DOHH2 (cell line): ENCODE measurements at regions not wholly inside any gene's neighbourhood (a gene's known extent, or its start where the extent isn't known, plus 50 kb on each side); places are given as distances from the start of the nearest gene placed in this dataset.

ENCODE experiments used
- H3F3A ChIP-seq: fragments of 200-600 bp; sonication (generic), shearing (Covaris generic); 2 replicates; pipeline ENCODE4 v1.6.0; 2016; ENCODE audit warnings: antibody characterized with exemption, mild to moderate bottlenecking; ENCODE audit not compliant: control insufficient read depth, insufficient read depth
- H3K27ac ChIP-seq: fragments of 200-600 bp; sonication (generic); 2 replicates; pipeline ENCODE4 v1.5.1; 2014; ENCODE audit warnings: low read depth, mild to moderate bottlenecking, low read length, moderate library complexity
- H3K27me3 ChIP-seq: fragments of 200-600 bp; sonication (generic); 2 replicates; pipeline ENCODE4 v1.6.1; 2014; ENCODE audit warnings: mild to moderate bottlenecking, low read length, mixed read lengths; ENCODE audit not compliant: control insufficient read depth
- H3K36me3 ChIP-seq: fragments of 200-600 bp; sonication (generic); 2 replicates; pipeline ENCODE4 v1.6.1; 2014; ENCODE audit warnings: mild to moderate bottlenecking, low read length, moderate library complexity, mixed read lengths; ENCODE audit not compliant: control insufficient read depth
- H3K4me1 ChIP-seq: fragments of 200-600 bp; sonication (generic); 2 replicates; pipeline ENCODE4 v1.6.1; 2014; ENCODE audit warnings: mild to moderate bottlenecking, low read length, mixed read lengths; ENCODE audit not compliant: control insufficient read depth
- H3K4me2 ChIP-seq: fragments of 200-600 bp; sonication (generic); 2 replicates; pipeline ENCODE4 v1.6.0; 2014; ENCODE audit warnings: mild to moderate bottlenecking, low read length, moderate library complexity
- H3K4me3 ChIP-seq: fragments of 200-600 bp; sonication (generic); 2 replicates; pipeline ENCODE4 v1.5.1; 2014; ENCODE audit warnings: mild to moderate bottlenecking, low read length, mixed read lengths
- H3K79me2 ChIP-seq: fragments of 200-600 bp; sonication (generic); 2 replicates; pipeline ENCODE4 v1.6.1; 2014; ENCODE audit warnings: mild to moderate bottlenecking, low read length, mixed read lengths; ENCODE audit not compliant: control insufficient read depth
- H3K9me2 ChIP-seq: fragments of 200-600 bp; sonication (generic); replicated peaks from 2 replicates; pipeline ENCODE4 v1.6.1; 2014; ENCODE audit warnings: mild to moderate bottlenecking, low read length, mixed read lengths; ENCODE audit not compliant: control insufficient read depth
- H3K9me3 ChIP-seq: fragments of 200-600 bp; sonication (generic); 2 replicates; pipeline ENCODE4 v1.6.1; 2014; ENCODE audit warnings: antibody characterized with exemption, low read length, mixed read lengths; ENCODE audit not compliant: control insufficient read depth, insufficient read depth
- H4K20me1 ChIP-seq: fragments of 200-600 bp; sonication (generic); 2 replicates; pipeline ENCODE4 v1.6.0; 2014; ENCODE audit warnings: low read depth, mild to moderate bottlenecking, antibody characterized with exemption, low read length, moderate library complexity; ENCODE audit not compliant: control insufficient read depth, insufficient read depth
- EZH2phosphoT487 ChIP-seq: fragments of 200-600 bp; sonication (generic); IDR thresholded peaks from 2 replicates; pipeline ENCODE4 v1.6.1; 2017; ENCODE audit warnings: borderline replicate concordance, mild to moderate bottlenecking, antibody characterized with exemption, low read length, moderate library complexity, mixed read lengths
- TF ChIP-seq, protein P1 (sequence below): fragments of 200-600 bp; sonication (generic); IDR thresholded peaks from one replicate; pipeline ENCODE4 v1.5.1; 2014; ENCODE audit warnings: antibody characterized with exemption, mild to moderate bottlenecking, low read depth, low read length; ENCODE audit not compliant: poor library complexity, severe bottlenecking

DNA sequence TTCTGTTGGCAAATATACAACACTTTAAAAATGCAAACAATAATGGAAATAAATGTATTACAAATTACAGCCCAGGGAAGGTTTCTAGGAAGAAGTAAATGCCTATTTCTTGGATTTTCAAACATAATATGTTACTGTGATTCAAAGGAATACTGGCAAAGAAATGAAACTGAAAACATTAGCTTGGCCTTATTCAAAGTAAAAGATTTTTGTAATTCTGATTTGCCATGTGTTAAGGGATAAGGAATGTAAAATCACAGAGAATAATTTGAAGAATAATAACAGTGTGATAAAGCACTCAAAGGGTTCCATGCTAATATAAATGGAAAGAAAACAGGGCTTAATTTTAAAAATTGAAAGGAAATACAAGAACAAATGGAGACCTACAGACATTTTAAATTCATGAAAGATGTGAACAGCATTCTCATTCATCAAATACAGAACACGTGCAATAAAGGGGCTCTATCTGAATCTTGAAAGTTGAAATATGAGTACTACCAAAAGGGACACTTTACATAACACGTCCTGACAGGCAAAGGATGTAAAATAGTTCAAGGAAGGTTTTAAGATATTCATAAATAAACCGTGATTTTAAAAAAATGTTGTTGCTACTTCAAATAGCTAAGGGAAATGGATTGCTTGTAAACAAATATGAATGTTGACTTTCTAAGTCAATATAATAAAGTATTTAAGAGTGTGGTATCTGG, 138.1 kb downstream of the RFPL4B start:
- no peaks in the 10 kb centered on the region for H3K79me2 ChIP-seq
- H3K4me2 ChIP-seq = no peak overlapping the region
- H4K20me1 ChIP-seq = no peaks in the 10 kb centered on the region
- H3K9me3 ChIP-seq = no peaks in the 10 kb centered on the region
- no peaks in the 10 kb centered on the region for H3K36me3 ChIP-seq
- H3K9me2 ChIP-seq = no peaks in the 10 kb centered on the region
- TF ChIP-seq, protein P1, sequence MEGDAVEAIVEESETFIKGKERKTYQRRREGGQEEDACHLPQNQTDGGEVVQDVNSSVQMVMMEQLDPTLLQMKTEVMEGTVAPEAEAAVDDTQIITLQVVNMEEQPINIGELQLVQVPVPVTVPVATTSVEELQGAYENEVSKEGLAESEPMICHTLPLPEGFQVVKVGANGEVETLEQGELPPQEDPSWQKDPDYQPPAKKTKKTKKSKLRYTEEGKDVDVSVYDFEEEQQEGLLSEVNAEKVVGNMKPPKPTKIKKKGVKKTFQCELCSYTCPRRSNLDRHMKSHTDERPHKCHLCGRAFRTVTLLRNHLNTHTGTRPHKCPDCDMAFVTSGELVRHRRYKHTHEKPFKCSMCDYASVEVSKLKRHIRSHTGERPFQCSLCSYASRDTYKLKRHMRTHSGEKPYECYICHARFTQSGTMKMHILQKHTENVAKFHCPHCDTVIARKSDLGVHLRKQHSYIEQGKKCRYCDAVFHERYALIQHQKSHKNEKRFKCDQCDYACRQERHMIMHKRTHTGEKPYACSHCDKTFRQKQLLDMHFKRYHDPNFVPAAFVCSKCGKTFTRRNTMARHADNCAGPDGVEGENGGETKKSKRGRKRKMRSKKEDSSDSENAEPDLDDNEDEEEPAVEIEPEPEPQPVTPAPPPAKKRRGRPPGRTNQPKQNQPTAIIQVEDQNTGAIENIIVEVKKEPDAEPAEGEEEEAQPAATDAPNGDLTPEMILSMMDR = no peak
- no peak for TF ChIP-seq EZH2phosphoT487
- H3F3A ChIP-seq = no peaks in the 10 kb centered on the region
- no peak overlapping the region for H3K27ac ChIP-seq
- H3K4me3 ChIP-seq = no peak overlapping the region
- H3K27me3 ChIP-seq = no peaks in the 10 kb centered on the region
- H3K4me1 ChIP-seq = peaks cover 8% of the 10 kb centered on the region; the same call in 1 of the 2 replicates

DNA sequence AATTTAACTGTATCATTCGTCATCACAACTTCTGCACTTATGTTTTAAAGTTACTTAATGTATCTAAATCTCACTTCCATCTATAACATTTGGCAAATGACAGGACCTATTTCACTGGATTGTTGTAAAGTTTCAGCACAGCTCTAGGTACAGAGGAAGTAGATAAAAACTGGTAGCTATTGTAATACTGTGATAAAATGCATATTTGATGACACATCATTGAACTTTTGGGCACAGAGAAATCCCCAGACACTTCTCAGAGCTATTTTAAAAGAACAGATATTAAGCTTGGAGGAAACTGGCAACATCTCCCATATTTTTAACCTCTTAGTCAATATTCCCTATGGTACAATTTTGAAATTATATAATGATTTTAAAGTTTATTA, 138.7 kb downstream of the RFPL4B start:
- TF ChIP-seq, protein P1 = no peak
- TF ChIP-seq EZH2phosphoT487 = no peak
- peaks cover 8% of the 10 kb centered on the region; the same call in 1 of the 2 replicates for H3K4me1 ChIP-seq
- H3K36me3 ChIP-seq = no peaks in the 10 kb centered on the region
- H4K20me1 ChIP-seq = no peaks in the 10 kb centered on the region
- no peak overlapping the region for H3K27ac ChIP-seq
- H3K9me2 ChIP-seq = no peaks in the 10 kb centered on the region
- no peaks in the 10 kb centered on the region for H3F3A ChIP-seq
- no peak overlapping the region for H3K4me2 ChIP-seq
- H3K4me3 ChIP-seq = no peak overlapping the region
- H3K79me2 ChIP-seq = no peaks in the 10 kb centered on the region
- H3K27me3 ChIP-seq = no peaks in the 10 kb centered on the region
- H3K9me3 ChIP-seq = no peaks in the 10 kb centered on the region

DNA sequence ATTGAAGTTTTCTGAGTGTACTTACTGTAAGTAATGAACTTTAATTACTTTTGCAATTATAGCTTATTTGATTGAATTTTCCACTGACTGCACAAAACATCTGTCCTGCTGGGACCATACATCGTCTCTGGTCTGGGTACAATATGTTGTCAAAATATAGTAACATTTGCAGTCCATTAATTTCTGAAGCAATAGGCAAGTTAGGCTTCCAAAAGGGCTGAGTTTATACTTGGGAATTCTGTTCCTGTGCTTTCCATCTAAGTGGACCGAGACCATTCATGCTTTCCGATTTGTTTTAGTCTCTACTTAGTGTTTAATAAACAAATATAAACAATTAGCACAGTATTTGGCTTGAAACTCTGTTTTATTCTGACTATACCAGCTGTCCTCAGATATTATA, 139.3 kb downstream of the RFPL4B start:
- H3F3A ChIP-seq = no peaks in the 10 kb centered on the region
- H3K4me2 ChIP-seq = no peak overlapping the region
- no peaks in the 10 kb centered on the region for H4K20me1 ChIP-seq
- peaks cover 8% of the 10 kb centered on the region; the same call in 1 of the 2 replicates for H3K4me1 ChIP-seq
- H3K27me3 ChIP-seq = no peaks in the 10 kb centered on the region
- no peaks in the 10 kb centered on the region for H3K79me2 ChIP-seq
- H3K36me3 ChIP-seq = no peaks in the 10 kb centered on the region
- no peaks in the 10 kb centered on the region for H3K9me3 ChIP-seq
- H3K9me2 ChIP-seq = no peaks in the 10 kb centered on the region
- TF ChIP-seq EZH2phosphoT487 = no peak
- TF ChIP-seq, protein P1 = no peak
- no peak overlapping the region for H3K4me3 ChIP-seq
- no peak overlapping the region for H3K27ac ChIP-seq

DNA sequence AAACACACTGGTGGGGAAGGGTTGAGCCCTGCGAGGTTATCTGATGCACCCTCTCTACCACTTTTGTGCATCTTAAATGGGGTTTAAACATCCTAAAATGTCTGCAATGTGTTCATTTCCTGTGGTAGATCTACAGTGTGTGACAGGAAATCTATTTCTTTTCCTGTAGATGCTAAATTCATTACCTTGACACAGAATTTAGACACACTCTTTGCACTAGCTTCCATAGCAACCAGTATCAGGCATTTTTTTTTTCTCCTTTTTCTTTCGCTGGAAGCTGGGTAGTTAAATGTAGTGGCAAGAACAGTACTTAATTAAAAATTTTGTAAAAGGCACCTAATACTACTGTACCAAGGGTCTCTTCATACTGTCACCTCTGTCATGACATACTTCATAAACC, 141.1 kb downstream of the RFPL4B start:
- Histone ChIP-seq H3K9me3 (no peaks in the 10 kb centered on the region), H3K4me3 (no peak overlapping the region), H4K20me1 (no peaks in the 10 kb centered on the region), H3K79me2 (no peaks in the 10 kb centered on the region), H3K27ac (no peak overlapping the region), H3F3A (no peaks in the 10 kb centered on the region), H3K4me2 (no peak overlapping the region), H3K36me3 (no peaks in the 10 kb centered on the region), H3K27me3 (no peaks in the 10 kb centered on the region), H3K4me1 (peaks cover 8% of the 10 kb centered on the region; the same call in 1 of the 2 replicates), H3K9me2 (no peaks in the 10 kb centered on the region)
- TF ChIP-seq, protein P1 = no peak
